Glomerular visceral epithelial cell (primary cell): ENCODE measurements at regions not wholly inside any gene's neighbourhood (a gene's known extent, or its start where the extent isn't known, plus 50 kb on each side); places are given as distances from the start of the nearest gene placed in this dataset.
A peak's percentile ranks its signal among the peaks of the same experiment; 100 is the strongest.
"Not testable (repeated sequence)": the region's sequence is repeated elsewhere in the genome, so short reads cannot be mapped to it uniquely, and the experiment has no call there.

Experiments used
- DNase-seq: peaks from one replicate; pipeline ENCODE4 v3.0.0-alpha.2; 2016; ENCODE audit errors: extremely low spot score

DNA sequence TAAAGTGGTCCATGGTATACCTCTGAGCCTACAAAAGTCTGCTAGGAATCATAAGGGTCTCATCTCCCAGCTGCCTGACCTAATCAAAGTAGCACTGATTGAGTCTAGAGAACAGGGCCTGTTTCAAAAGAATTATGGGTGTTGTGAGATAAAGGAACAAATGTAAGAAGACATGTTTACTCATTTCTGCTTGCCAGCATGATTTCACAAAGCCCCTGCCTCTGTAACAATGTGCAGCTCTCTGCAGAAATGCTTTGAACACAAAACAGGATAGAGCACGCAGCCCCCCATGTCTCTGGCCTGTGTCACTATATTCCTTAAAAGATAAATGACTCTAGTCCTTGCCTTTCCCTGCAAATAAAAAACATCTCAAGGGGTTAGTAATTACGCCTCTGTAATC, 94.7 kb upstream of the IGSF10 start:
- DNase-seq = no peak

DNA sequence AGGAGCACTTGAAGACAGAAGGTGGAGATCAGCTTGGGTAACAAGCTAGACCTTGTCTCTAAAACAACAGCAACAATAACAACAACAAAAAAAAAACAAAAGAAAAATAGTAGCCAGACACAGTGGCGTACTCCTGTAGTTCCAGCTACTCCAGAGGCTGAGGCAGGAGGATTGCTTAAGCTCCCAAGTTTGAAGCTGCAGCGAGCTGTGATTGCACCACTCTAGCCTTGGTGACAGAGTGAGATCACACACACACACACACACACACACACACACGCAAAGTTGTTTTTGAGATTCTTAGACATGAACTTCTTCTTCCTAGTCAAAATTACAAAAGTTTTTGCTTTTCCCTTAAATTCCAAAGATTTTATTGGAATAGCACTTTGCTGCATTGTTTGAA, 93.0 kb upstream of the IGSF10 start:
- no peak for DNase-seq

DNA sequence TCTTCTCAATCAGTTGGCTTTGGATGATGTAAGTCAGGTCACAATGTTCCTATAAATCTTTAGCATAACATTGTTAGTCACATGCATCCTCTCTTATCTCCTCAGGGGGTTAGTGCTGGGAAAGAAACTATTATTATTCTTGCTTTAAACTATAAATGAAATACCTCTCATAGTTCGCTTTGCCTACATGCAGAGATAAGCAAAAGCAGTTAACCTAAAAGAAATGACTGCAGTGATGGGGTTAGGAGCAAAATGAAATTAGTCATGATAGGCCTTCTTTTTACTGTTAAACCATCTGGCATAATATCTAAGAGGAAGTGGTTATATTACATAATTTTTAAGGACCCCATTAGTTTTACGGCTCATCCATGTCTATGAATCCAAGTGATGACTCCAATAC, 91.7 kb upstream of the IGSF10 start:
- no peak for DNase-seq

DNA sequence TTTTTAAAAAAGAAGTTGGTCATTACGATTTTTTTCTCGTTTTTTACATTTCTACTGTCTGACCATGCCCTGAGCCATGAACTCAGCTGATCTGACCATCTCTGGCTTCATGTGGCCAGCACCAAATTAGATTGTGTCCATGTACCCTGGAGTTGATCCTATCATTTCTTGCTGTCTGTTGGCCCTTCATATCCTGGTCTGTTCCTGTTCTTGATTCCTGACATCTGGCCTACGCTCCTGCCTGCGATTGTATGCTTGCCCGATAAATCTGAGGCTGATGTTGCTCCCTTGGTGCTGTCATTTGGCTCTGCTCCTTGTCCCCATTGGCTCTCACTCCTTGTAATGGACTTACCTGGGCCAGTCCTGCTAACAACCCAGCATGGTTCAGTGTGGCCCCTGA, 89.8 kb upstream of the IGSF10 start:
- DNase-seq = no peak

DNA sequence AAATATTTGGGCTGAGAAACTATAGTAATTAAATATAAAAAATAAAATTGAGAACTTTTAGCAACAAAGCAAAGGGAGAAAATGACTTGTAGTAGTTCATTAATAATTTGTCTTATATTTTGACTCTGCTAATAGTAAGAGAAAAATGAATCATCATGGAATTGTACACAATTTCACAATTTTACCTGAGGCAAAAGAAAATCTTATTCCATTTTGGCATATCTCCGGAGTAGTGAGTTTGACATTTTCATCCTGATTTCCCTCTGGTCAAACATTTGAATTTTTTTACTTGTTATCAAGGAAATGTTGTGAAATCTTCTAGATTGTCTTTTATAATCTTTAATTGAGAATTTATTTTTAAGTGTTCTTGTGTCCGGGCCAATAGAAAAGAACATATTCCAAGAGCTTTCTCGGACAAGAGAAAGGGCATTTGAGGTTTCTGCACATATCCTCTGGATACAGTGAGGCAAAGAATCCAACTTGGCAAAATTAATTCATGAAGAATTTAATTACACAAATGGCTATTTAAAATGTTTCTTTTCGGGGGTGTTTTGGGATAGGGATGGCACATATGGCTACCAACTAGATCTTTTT, 89.3 kb upstream of the IGSF10 start:
- DNase-seq = no peak

DNA sequence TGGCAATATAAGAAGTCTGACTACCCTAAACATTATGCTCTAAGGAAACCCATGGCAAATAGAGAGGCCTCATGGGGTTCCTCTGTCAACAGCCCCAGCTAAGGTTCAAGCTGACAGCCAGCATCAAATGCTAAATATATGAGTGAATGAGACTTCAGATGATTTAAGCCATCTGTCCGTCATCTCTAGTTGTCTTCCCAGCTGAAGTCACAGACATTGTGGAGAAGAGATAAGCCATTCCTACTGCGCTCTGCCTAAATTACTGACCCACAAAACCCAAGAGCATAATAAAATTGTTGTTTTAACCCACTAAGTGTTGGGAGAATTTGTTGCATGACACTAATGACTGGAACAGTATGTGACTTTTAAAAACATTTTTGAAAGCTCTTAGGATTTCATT, 87.3 kb upstream of the IGSF10 start:
- no peak for DNase-seq

DNA sequence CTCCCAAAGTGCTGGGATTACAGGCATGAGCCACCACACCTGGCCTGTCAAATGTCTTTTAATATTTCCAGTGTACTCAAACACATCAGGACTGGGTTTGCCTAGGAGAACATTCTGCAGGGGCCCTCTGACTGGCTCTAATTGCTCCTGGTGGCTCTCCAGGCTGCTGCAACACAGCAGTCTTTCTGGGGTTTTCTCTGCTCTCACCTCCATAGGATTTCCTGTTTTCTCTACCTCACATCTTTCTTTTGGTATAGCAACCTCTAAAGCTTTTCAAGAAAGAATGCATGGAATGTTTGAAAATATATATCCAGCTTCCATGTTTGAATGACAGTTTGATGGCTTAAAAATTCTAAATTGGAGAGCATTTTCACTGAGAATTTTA, 83.3 kb upstream of the IGSF10 start:
- DNase-seq = no peak

DNA sequence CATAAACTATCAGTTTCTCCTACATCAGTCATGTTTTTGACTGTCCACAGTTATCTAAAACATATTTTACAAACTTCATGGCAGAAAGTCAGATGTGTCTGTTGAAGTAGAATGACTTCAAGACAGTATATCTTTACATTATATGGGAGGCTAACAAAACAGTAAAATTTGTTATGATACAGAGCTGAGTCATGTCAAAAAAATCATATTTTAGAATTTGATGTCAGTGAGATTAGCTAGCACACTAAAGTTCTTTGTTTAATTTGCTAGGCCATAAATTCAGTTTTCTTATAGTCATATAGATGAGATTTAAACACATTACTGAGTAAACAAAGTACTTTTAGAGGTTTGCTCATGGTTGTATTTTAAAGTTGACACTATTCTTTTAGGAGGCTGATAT, 80.3 kb upstream of the IGSF10 start:
- no peak for DNase-seq

DNA sequence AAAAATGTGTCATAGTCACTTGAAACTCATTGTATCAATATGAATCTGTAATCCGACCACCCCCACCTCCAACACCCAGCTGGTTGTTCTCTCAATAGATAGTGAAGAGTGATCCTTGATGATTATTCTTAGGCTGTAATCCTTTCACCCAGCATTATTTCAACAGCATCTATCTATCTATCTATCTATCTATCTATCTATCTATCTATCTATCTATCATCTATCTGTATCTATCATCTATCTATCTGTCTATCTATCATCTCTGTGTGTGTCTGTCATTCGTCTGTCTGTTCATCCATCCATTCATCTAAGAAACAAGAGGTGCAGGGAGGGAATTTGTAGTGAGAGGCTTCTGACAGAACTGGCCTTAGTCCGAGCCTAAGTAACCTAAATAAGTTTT, 78.7 kb upstream of the IGSF10 start:
- no peak for DNase-seq

DNA sequence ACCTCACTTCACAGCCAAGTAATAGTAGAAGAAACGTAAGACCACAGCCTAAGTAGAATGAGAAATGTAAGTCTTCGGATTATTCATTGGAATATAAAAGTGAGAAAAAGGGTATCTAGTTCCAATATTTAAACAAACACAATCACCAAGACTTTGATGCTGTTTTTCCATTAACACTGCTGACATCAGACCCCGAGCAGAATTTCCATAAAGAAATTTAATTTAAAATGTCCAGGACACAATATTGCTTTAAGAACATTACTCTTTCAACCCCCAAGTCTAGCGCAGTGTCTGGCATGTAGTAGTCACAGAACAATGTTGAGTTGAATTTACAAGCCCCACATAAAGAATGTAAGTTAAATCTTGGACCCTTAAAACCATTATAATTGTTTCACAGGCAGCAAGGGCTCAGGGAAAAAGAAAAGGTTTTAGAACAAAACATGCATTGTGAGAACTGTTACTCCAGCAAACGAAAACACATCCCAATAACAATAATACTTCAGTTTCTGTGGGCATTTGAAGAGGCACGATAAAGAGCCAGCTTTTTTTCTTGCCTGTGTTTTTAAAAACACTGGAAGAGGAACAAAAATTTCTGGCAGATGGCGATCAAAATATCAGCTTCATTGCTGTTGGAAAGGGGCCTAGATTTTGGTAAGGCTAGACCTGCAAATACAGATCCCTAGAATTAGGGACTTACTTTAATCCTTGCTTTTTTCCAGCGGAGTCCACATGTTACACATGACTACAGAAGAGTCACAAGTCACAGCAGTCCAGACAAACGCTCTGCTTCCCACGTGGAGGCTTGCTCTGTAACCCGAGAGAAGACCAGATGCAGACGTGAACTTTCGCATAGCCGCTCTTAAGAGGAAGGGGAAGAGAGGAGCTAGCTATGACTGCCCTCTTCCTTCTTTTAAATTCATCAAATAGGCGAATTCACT, 77.9 kb upstream of the IGSF10 start:
- DNase-seq = no peak

DNA sequence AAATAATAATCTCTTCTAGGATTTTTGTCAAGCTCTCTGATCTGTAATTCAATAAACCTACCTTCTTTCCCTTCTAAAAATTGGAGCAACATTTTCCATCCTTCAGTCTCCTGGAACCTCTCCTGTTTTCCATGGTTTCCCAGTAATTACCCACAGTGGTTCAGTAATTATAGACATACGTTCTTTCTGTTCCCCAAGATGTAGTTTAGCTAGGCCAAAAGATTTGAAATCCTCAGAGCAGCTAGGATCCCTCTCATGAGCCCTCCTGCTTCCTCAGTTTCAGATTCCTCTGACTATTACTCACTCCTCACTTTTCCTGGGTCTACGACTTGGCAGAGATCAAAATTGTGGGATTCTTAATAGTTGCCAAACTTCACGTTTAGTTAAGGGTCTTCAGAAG, 76.9 kb upstream of the IGSF10 start:
- peak; percentile 4 for DNase-seq

DNA sequence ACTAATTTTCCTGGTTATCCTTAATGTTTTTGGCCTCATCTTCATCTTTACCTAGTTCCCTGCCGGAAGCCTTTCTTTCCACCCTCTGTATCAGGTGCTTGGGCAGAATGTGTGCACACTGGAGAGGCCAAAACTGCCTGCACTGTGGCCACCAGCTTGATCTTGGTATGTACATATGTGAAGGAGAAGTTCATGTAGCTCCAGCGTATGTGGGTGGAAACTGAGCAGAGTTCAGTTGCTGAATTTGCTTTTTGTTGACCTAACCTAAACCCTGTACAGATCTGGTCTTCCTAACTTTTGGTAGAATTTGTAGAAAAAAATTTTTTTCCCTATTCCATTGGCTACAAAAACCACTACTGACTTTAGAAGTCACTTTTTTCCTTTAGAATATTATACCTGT, 65.9 kb upstream of the IGSF10 start:
- DNase-seq = no peak

DNA sequence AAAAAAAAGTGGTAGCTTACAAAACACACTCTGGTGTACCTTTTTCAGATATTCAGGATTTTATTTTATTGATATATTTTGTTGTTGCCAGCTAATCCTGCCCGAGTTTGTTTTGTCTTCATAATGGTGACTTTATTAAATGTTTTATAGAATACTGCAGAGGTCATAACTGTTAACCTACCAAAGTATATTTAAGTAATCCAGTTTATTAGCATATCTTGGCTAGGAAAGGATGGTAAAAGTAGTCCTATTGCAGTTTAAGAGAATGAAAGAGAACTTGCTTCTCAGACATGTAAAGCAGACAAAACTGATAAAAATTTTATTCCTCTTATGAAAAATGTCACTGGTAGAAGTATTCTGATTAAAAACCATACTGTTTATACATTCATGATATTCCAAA, 59.2 kb upstream of the IGSF10 start:
- DNase-seq = no peak

DNA sequence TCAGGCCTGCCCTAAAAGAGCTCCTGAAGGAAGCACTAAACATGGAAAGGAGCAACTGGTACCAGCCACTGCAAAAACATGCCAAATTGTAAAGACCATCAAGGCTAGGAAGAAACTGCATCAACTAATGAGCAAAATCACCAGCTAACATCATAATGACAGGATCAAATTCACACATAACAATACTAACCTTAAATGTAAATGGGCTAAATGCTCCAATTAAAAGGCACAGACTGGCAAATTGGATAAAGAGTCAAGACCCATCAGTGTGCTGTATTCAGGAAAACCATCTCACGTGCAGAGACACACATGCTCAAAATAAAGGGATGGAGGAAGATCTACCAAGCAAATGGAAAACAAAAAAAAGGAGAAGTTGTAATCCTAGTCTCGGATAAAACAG, 50.6 kb upstream of the IGSF10 start:
- DNase-seq = not testable (repeated sequence)
